ENCODE measurements at regions not wholly inside any gene's neighbourhood (a gene's known extent, or its start where the extent isn't known, plus 50 kb on each side); places are given as distances from the start of the nearest gene placed in this dataset.
"Not testable (repeated sequence)": the region's sequence is repeated elsewhere in the genome, so short reads cannot be mapped to it uniquely, and the experiment has no call there.

GRCh38 chr3:74009961-74010844 is 385.5 kb upstream of the PDZRN3 start:
- Histone ChIP-seq H3K27me3 (ENCODE audit: control insufficient read depth in 3 of 3, insufficient read depth in 3 of 3, low read length in 3 of 3) (no peaks in the 10 kb centered on the region), H3K36me3 (ENCODE audit: control insufficient read depth in 3 of 3, insufficient read depth in 3 of 3, low read length in 3 of 3) (no peaks in the 10 kb centered on the region), H3K27ac (ENCODE audit: low read depth, low read length) (no peak overlapping the region), H3K9ac (ENCODE audit: low read depth in 1 of 3, low read length in 3 of 3) (no peak overlapping the region), H3K9me3 (ENCODE audit: control insufficient read depth in 3 of 3, low read length in 3 of 3) (no peaks in the 10 kb centered on the region), H3K4me3 (ENCODE audit: low read length in 3 of 3) (no peak overlapping the region), H3K4me1 (ENCODE audit: control insufficient read depth in 3 of 3, insufficient read depth in 3 of 3, low read length in 3 of 3) (no peaks in the 10 kb centered on the region)

GRCh38 chr3:74004386-74004785 is 379.6 kb upstream of the PDZRN3 start:
- Histone ChIP-seq H3K4me3 (ENCODE audit: low read length in 3 of 3) (no peak overlapping the region), H3K4me1 (ENCODE audit: control insufficient read depth in 3 of 3, insufficient read depth in 3 of 3, low read length in 3 of 3) (no peaks in the 10 kb centered on the region), H3K36me3 (ENCODE audit: control insufficient read depth in 3 of 3, insufficient read depth in 3 of 3, low read length in 3 of 3) (no peaks in the 10 kb centered on the region), H3K9ac (ENCODE audit: low read depth in 1 of 3, low read length in 3 of 3) (no peak overlapping the region), H3K9me3 (ENCODE audit: control insufficient read depth in 3 of 3, low read length in 3 of 3) (no peaks in the 10 kb centered on the region), H3K27me3 (ENCODE audit: control insufficient read depth in 3 of 3, insufficient read depth in 3 of 3, low read length in 3 of 3) (no peaks in the 10 kb centered on the region), H3K27ac (ENCODE audit: low read depth, low read length) (no peak overlapping the region)

GRCh38 chr3:74003734-74004133 is 379.0 kb upstream of the PDZRN3 start:
- H3K36me3 ChIP-seq (ENCODE audit: control insufficient read depth in 3 of 3, insufficient read depth in 3 of 3, low read length in 3 of 3), result no peaks in the 10 kb centered on the region
- no peaks in the 10 kb centered on the region for H3K27me3 ChIP-seq (ENCODE audit: control insufficient read depth in 3 of 3, insufficient read depth in 3 of 3, low read length in 3 of 3)
- H3K27ac ChIP-seq (ENCODE audit: low read depth, low read length), result no peak overlapping the region
- H3K4me3 ChIP-seq (ENCODE audit: low read length in 3 of 3), result no peak overlapping the region
- no peaks in the 10 kb centered on the region for H3K9me3 ChIP-seq (ENCODE audit: control insufficient read depth in 3 of 3, low read length in 3 of 3)
- no peak overlapping the region for H3K9ac ChIP-seq (ENCODE audit: low read depth in 1 of 3, low read length in 3 of 3)
- H3K4me1 ChIP-seq (ENCODE audit: control insufficient read depth in 3 of 3, insufficient read depth in 3 of 3, low read length in 3 of 3), result no peaks in the 10 kb centered on the region

GRCh38 chr3:74001436-74001835 is 376.7 kb upstream of the PDZRN3 start:
- Histone ChIP-seq H3K27ac (ENCODE audit: low read depth, low read length) (no peak overlapping the region), H3K36me3 (ENCODE audit: control insufficient read depth in 3 of 3, insufficient read depth in 3 of 3, low read length in 3 of 3) (no peaks in the 10 kb centered on the region), H3K9me3 (ENCODE audit: control insufficient read depth in 3 of 3, low read length in 3 of 3) (no peaks in the 10 kb centered on the region), H3K4me3 (ENCODE audit: low read length in 3 of 3) (no peak overlapping the region), H3K27me3 (ENCODE audit: control insufficient read depth in 3 of 3, insufficient read depth in 3 of 3, low read length in 3 of 3) (no peaks in the 10 kb centered on the region), H3K4me1 (ENCODE audit: control insufficient read depth in 3 of 3, insufficient read depth in 3 of 3, low read length in 3 of 3) (no peaks in the 10 kb centered on the region), H3K9ac (ENCODE audit: low read depth in 1 of 3, low read length in 3 of 3) (no peak overlapping the region)

DNA sequence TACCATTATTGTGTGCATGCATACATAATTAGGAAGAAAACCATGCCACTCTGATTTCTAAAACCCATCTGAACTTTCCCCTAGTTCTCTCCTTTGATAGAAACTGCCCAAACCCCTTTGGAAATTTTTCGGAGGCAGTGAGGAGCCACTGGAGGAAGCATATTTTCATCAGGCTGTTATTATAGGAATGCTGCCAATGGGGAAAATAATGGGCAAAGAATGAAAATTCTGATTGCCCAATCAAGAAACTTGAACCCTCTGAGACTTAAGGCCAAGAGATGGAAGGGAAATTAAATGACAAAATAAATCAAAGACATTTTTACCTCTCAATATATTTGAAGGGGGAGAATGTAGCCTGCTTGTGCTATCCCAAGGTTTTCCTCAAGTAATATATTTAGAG is 376.0 kb upstream of the PDZRN3 start:
- Histone ChIP-seq H3K36me3 (ENCODE audit: control insufficient read depth in 3 of 3, insufficient read depth in 3 of 3, low read length in 3 of 3) (no peaks in the 10 kb centered on the region), H3K9me3 (ENCODE audit: control insufficient read depth in 3 of 3, low read length in 3 of 3) (no peaks in the 10 kb centered on the region), H3K27ac (ENCODE audit: low read depth, low read length) (no peak overlapping the region), H3K27me3 (ENCODE audit: control insufficient read depth in 3 of 3, insufficient read depth in 3 of 3, low read length in 3 of 3) (no peaks in the 10 kb centered on the region), H3K9ac (ENCODE audit: low read depth in 1 of 3, low read length in 3 of 3) (no peak overlapping the region), H3K4me1 (ENCODE audit: control insufficient read depth in 3 of 3, insufficient read depth in 3 of 3, low read length in 3 of 3) (no peaks in the 10 kb centered on the region), H3K4me3 (ENCODE audit: low read length in 3 of 3) (no peak overlapping the region)

DNA sequence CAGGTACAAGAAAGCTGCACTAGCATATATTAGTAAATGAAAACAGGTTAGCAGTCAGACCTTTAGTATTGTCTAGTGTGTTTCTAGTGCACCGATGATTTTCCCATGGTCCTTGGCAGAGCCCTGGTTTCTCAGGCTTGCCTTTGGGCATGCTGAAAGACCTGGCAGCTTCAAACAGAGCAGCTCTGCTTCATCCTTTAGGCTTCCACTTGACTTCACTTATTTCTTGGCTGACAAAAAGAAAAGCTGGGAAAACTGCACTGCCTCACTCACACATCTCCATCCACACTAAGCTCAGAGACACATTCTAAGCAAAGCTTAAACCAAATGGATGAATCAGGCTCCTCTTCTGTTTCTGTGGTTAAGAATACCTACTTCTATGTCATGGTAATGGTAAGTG is 374.8 kb upstream of the PDZRN3 start:
- H3K4me3 ChIP-seq (ENCODE audit: low read length in 3 of 3), result no peak overlapping the region
- H3K9me3 ChIP-seq (ENCODE audit: control insufficient read depth in 3 of 3, low read length in 3 of 3), result no peaks in the 10 kb centered on the region
- no peaks in the 10 kb centered on the region for H3K27me3 ChIP-seq (ENCODE audit: control insufficient read depth in 3 of 3, insufficient read depth in 3 of 3, low read length in 3 of 3)
- H3K9ac ChIP-seq (ENCODE audit: low read depth in 1 of 3, low read length in 3 of 3), result no peak overlapping the region
- no peaks in the 10 kb centered on the region for H3K36me3 ChIP-seq (ENCODE audit: control insufficient read depth in 3 of 3, insufficient read depth in 3 of 3, low read length in 3 of 3)
- no peaks in the 10 kb centered on the region for H3K4me1 ChIP-seq (ENCODE audit: control insufficient read depth in 3 of 3, insufficient read depth in 3 of 3, low read length in 3 of 3)
- no peak overlapping the region for H3K27ac ChIP-seq (ENCODE audit: low read depth, low read length)

DNA sequence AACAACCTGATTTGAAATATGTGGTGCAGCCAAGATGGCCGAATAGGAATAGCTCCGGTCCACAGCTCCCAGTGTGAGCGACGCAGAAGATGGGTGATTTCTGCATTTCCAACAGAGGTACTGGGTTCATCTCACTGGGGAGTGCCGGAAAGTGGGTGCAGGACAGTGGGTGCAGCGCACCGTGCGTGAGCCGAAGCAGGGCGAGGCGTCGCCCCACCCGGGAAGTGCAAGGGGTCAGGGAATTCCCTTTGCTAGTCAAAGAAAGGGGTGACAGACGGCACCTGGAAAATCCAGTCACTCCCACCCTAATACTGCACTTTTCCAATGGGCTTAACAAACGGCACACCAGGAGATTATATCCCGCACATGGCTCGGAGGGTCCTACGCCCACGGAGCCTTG is 365.9 kb upstream of the PDZRN3 start:
- not testable (repeated sequence) for H3K27me3 ChIP-seq (ENCODE audit: control insufficient read depth in 3 of 3, insufficient read depth in 3 of 3, low read length in 3 of 3); H3K9me3 ChIP-seq (ENCODE audit: control insufficient read depth in 3 of 3, low read length in 3 of 3); H3K9ac ChIP-seq (ENCODE audit: low read depth in 1 of 3, low read length in 3 of 3); H3K4me1 ChIP-seq (ENCODE audit: control insufficient read depth in 3 of 3, insufficient read depth in 3 of 3, low read length in 3 of 3); H3K36me3 ChIP-seq (ENCODE audit: control insufficient read depth in 3 of 3, insufficient read depth in 3 of 3, low read length in 3 of 3); H3K4me3 ChIP-seq (ENCODE audit: low read length in 3 of 3); H3K27ac ChIP-seq (ENCODE audit: low read depth, low read length)

- Histone ChIP-seq H3K4me1 (ENCODE audit: control insufficient read depth in 3 of 3, insufficient read depth in 3 of 3, low read length in 3 of 3) (no peaks in the 10 kb centered on the region), H3K27me3 (ENCODE audit: control insufficient read depth in 3 of 3, insufficient read depth in 3 of 3, low read length in 3 of 3) (no peaks in the 10 kb centered on the region), H3K27ac (ENCODE audit: low read depth, low read length) (no peak overlapping the region), H3K36me3 (ENCODE audit: control insufficient read depth in 3 of 3, insufficient read depth in 3 of 3, low read length in 3 of 3) (no peaks in the 10 kb centered on the region), H3K4me3 (ENCODE audit: low read length in 3 of 3) (no peak overlapping the region), H3K9me3 (ENCODE audit: control insufficient read depth in 3 of 3, low read length in 3 of 3) (no peaks in the 10 kb centered on the region), H3K9ac (ENCODE audit: low read depth in 1 of 3, low read length in 3 of 3) (no peak overlapping the region)
Observed at GRCh38 chr3:73966733-73967132, 342.0 kb upstream of the PDZRN3 start.

- no peaks in the 10 kb centered on the region for H3K9me3 ChIP-seq (ENCODE audit: control insufficient read depth in 3 of 3, low read length in 3 of 3)
- H3K27me3 ChIP-seq (ENCODE audit: control insufficient read depth in 3 of 3, insufficient read depth in 3 of 3, low read length in 3 of 3), result no peaks in the 10 kb centered on the region
- no peak overlapping the region for H3K4me3 ChIP-seq (ENCODE audit: low read length in 3 of 3)
- H3K27ac ChIP-seq (ENCODE audit: low read depth, low read length), result no peak overlapping the region
- no peaks in the 10 kb centered on the region for H3K4me1 ChIP-seq (ENCODE audit: control insufficient read depth in 3 of 3, insufficient read depth in 3 of 3, low read length in 3 of 3)
- no peaks in the 10 kb centered on the region for H3K36me3 ChIP-seq (ENCODE audit: control insufficient read depth in 3 of 3, insufficient read depth in 3 of 3, low read length in 3 of 3)
- H3K9ac ChIP-seq (ENCODE audit: low read depth in 1 of 3, low read length in 3 of 3), result no peak overlapping the region
Observed at GRCh38 chr3:73964818-73965217, 340.1 kb upstream of the PDZRN3 start.

DNA sequence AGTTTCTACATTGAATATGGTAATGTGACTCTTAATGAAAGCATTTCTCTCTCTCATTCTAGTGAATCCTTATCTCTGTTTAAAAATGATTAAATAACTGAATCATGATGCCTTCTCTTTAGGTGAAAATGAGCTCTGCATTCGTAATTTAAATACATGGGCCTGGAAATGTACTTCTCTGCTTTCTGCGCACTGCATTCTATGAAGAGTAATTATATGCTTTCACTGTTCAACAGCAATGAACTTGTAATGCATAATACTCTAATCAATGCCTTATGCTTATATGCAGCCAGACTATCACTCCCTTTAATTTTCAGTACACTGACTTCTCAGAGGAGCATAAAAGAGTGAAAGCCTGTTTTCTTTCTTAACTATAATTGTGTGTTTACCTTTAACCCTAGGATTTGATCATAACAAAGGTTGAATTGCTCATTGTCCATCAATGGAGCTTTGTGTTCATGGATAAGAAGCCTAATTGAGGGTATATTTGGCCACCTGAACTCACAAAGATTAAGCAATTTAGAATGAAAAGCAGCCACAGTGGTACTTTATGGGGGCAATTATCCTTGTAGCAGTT is 330.8 kb upstream of the PDZRN3 start:
- Histone ChIP-seq H3K9ac (ENCODE audit: low read depth in 1 of 3, low read length in 3 of 3) (no peak overlapping the region), H3K4me3 (ENCODE audit: low read length in 3 of 3) (no peak overlapping the region), H3K36me3 (ENCODE audit: control insufficient read depth in 3 of 3, insufficient read depth in 3 of 3, low read length in 3 of 3) (no peaks in the 10 kb centered on the region), H3K9me3 (ENCODE audit: control insufficient read depth in 3 of 3, low read length in 3 of 3) (peaks cover 0 to 2% (median 0%) of the 10 kb centered on the region in 3 donors), H3K27me3 (ENCODE audit: control insufficient read depth in 3 of 3, insufficient read depth in 3 of 3, low read length in 3 of 3) (no peaks in the 10 kb centered on the region), H3K27ac (ENCODE audit: low read depth, low read length) (no peak overlapping the region), H3K4me1 (ENCODE audit: control insufficient read depth in 3 of 3, insufficient read depth in 3 of 3, low read length in 3 of 3) (no peaks in the 10 kb centered on the region)

Measured in skeletal muscle tissue (tissue), 3 donors.